Parathyroid adenoma (tissue), 2 donors: ENCODE measurements at regions not wholly inside any gene's neighbourhood (a gene's known extent, or its start where the extent isn't known, plus 50 kb on each side); places are given as distances from the start of the nearest gene placed in this dataset.
"Not testable (repeated sequence)": the region's sequence is repeated elsewhere in the genome, so short reads cannot be mapped to it uniquely, and the experiment has no call there.

Source experiments
- H2AFZ ChIP-seq: fragments of 300-600 bp; sonication (generic); one replicate; pipeline ENCODE4 v1.7.0; 2017; ENCODE audit warnings: antibody characterized with exemption, mild to moderate bottlenecking
- H3K27ac ChIP-seq: fragments of 300-600 bp; sonication (generic); one replicate; pipeline ENCODE4 v1.7.0; 2017
- H3K27me3 ChIP-seq: fragments of 300-600 bp; sonication (generic); one replicate; pipeline ENCODE4 v1.7.0; 2017; ENCODE audit warnings: low read length; ENCODE audit not compliant: control insufficient read depth, insufficient read depth
- H3K36me3 ChIP-seq: fragments of 300-600 bp; sonication (generic); one replicate; pipeline ENCODE4 v1.7.0; 2017; ENCODE audit warnings: low read length; ENCODE audit not compliant: control insufficient read depth, insufficient read depth
- H3K4me1 ChIP-seq: fragments of 300-600 bp; sonication (generic); one replicate; pipeline ENCODE4 v1.7.0; 2017; ENCODE audit warnings: control low read depth
- H3K4me2 ChIP-seq: fragments of 300-600 bp; sonication (generic); one replicate; pipeline ENCODE4 v1.7.0; 2017; ENCODE audit warnings: low read length
- H3K4me3 ChIP-seq: fragments of 300-600 bp; sonication (generic); one replicate; pipeline ENCODE4 v1.7.0; 2017; ENCODE audit warnings: low read depth, low read length
- H3K79me2 ChIP-seq: fragments of 300-600 bp; sonication (generic); one replicate; pipeline ENCODE4 v1.7.0; 2017; ENCODE audit warnings: control low read depth
- H3K9ac ChIP-seq: fragments of 300-600 bp; sonication (generic); one replicate; pipeline ENCODE4 v1.7.0; 2017; ENCODE audit warnings: mild to moderate bottlenecking
- H3K9me3 ChIP-seq: fragments of 300-600 bp; sonication (generic); one replicate; pipeline ENCODE4 v1.7.0; 2017; ENCODE audit warnings: low read length; ENCODE audit not compliant: control insufficient read depth
- TF ChIP-seq, protein P1 (sequence below): fragments of 300-600 bp; sonication (generic); IDR thresholded peaks from one replicate; pipeline ENCODE4 v1.7.0; 2017; ENCODE audit warnings: antibody characterized with exemption, mild to moderate bottlenecking
- donor health status: primary hyperparathyroidism.

DNA sequence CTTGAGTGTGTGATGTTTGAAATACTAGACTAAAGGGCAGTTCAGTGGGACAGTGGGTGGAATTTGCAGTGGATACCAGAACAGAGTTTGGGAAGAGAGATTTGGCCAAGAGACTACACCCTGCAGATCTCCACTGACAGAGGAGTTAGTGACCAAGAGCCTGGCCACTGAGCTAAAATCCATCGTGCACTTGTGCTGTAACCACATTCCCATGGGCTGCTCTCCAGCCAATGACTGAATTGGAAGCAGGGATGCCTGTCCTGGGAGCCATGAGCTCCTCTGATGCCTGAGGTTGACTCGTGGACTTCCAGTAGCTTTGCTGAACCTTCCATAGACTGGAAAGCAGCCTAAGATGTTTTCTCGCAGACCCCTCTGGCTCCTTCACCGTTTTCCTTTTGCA is 296.1 kb downstream of the TRIML1 start:
- H3K36me3 ChIP-seq, result no peaks in the 10 kb centered on the region
- no peak overlapping the region for H3K4me2 ChIP-seq
- TF ChIP-seq, protein P1, sequence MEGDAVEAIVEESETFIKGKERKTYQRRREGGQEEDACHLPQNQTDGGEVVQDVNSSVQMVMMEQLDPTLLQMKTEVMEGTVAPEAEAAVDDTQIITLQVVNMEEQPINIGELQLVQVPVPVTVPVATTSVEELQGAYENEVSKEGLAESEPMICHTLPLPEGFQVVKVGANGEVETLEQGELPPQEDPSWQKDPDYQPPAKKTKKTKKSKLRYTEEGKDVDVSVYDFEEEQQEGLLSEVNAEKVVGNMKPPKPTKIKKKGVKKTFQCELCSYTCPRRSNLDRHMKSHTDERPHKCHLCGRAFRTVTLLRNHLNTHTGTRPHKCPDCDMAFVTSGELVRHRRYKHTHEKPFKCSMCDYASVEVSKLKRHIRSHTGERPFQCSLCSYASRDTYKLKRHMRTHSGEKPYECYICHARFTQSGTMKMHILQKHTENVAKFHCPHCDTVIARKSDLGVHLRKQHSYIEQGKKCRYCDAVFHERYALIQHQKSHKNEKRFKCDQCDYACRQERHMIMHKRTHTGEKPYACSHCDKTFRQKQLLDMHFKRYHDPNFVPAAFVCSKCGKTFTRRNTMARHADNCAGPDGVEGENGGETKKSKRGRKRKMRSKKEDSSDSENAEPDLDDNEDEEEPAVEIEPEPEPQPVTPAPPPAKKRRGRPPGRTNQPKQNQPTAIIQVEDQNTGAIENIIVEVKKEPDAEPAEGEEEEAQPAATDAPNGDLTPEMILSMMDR, result no peak
- H3K27ac ChIP-seq, result no peak overlapping the region
- H3K4me1 ChIP-seq, result no peaks in the 10 kb centered on the region
- H3K9me3 ChIP-seq, result no peaks in the 10 kb centered on the region
- H3K9ac ChIP-seq, result no peak overlapping the region
- H3K27me3 ChIP-seq, result no peaks in the 10 kb centered on the region
- no peak overlapping the region for H3K4me3 ChIP-seq
- no peaks in the 10 kb centered on the region for H3K79me2 ChIP-seq
- no peak overlapping the region for H2AFZ ChIP-seq

DNA sequence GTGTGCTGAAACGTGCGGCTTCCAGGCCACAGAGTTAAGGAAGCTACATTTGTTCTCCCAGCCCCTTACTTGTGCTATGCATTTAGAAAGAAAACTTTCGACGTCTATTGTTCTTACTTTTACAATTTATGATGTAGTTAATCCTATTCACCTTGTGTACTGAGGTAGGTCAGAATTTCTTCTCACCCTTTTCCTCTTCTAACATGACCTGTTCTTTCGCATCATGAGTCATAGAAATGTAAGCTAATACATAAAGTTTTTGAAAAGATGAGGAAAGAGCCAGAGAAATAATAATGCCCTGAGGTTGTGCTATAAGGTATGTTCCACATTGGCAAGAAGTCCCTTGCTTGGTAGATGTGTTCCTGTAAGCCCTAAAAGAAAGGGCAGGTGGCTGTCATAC is 298.3 kb downstream of the TRIML1 start:
- Histone ChIP-seq H3K9ac (no peak overlapping the region), H3K79me2 (no peaks in the 10 kb centered on the region), H3K36me3 (no peaks in the 10 kb centered on the region), H3K4me1 (no peaks in the 10 kb centered on the region), H3K27ac (no peak overlapping the region), H3K4me3 (no peak overlapping the region), H3K4me2 (no peak overlapping the region), H2AFZ (no peak overlapping the region), H3K27me3 (no peaks in the 10 kb centered on the region), H3K9me3 (no peaks in the 10 kb centered on the region)
- TF ChIP-seq, protein P1, result no peak

DNA sequence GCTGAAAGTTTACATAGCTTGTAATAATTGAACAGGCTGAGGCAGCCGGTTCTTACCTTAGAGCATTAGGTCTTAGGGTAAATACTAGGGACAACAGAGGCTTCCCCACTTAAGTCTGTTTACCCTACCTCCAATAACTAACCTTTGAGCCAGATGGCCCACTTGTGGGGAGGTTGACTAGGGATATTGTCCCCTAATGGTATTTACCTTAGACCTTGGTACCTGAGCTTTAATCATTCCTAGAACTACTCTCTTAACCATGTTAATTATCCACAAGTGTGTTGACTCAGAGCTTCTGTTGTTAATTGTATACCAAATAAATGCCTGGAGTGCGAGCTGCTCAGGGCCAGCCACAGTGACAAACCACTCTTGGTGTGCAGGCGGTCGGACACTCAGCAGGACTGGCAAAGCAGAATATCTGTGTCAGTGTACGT is 299.2 kb downstream of the TRIML1 start:
- H3K79me2 ChIP-seq, H3K27me3 ChIP-seq, H3K27ac ChIP-seq, H3K4me2 ChIP-seq, H3K4me1 ChIP-seq, H3K36me3 ChIP-seq, H2AFZ ChIP-seq, H3K4me3 ChIP-seq, H3K9me3 ChIP-seq, H3K9ac ChIP-seq: not testable (repeated sequence)

DNA sequence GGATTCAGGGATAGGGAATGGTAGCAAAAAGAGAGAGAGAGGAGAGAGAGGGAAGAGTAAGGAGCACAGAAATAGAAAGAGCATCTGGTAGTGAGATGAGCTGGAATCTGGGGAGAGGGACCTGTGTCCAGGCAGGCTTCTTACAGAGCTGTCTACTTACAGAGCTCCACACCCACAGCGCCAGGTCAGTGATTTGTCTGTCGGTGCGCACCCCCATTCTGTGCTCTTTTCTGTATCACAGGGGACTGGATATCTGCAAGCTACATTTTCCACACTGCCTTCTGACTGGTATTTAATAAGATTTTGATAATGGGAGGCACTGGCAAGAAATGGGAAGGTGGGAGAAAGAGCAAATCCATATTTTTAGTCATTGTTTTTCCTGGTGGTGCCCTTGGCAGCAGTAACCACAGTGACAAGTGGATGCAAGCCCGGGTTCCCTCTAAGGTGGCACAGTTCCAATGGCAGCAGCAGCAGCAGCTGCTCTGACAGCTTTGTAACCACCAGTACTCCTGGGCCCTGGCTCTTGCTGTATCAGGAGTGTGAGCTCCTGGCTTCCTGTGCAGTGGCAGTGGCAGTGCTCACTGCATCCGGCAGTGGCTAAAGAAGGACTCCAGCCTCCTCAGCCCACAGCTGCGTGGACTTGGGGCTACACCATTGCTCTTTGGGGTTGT is 300.5 kb downstream of the TRIML1 start:
- no peak overlapping the region for H3K4me3 ChIP-seq
- TF ChIP-seq, protein P1, result no peak
- H3K27ac ChIP-seq, result no peak overlapping the region
- H3K27me3 ChIP-seq, result no peaks in the 10 kb centered on the region
- H3K4me1 ChIP-seq, result no peaks in the 10 kb centered on the region
- no peak overlapping the region for H2AFZ ChIP-seq
- no peaks in the 10 kb centered on the region for H3K79me2 ChIP-seq
- no peaks in the 10 kb centered on the region for H3K9me3 ChIP-seq
- no peak overlapping the region for H3K9ac ChIP-seq
- H3K36me3 ChIP-seq, result no peaks in the 10 kb centered on the region
- H3K4me2 ChIP-seq, result no peak overlapping the region

DNA sequence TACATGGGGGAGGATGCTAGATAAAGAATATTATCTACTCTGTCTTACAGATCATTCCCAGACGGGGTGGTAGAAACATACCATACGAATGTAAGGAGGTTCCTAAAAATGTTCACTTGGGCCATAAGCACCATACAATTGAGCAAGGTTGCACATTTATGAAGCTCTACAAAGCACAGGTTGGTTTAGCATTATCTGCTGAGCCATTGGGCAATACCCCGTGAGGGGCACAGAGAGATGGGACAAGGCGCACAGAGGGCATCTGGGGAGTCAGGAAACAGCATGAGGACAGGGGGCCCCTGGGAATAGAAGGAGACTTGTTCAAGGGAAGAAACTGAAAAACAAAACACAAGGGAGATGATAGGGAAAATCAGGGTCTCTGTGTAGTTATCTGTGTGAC is 305.3 kb downstream of the TRIML1 start:
- no peaks in the 10 kb centered on the region for H3K4me1 ChIP-seq
- H2AFZ ChIP-seq, result no peak overlapping the region
- H3K4me3 ChIP-seq, result no peak overlapping the region
- no peaks in the 10 kb centered on the region for H3K27me3 ChIP-seq
- TF ChIP-seq, protein P1, result no peak
- no peaks in the 10 kb centered on the region for H3K36me3 ChIP-seq
- no peak overlapping the region for H3K4me2 ChIP-seq
- no peaks in the 10 kb centered on the region for H3K79me2 ChIP-seq
- H3K27ac ChIP-seq, result no peak overlapping the region
- no peak overlapping the region for H3K9ac ChIP-seq
- no peaks in the 10 kb centered on the region for H3K9me3 ChIP-seq

DNA sequence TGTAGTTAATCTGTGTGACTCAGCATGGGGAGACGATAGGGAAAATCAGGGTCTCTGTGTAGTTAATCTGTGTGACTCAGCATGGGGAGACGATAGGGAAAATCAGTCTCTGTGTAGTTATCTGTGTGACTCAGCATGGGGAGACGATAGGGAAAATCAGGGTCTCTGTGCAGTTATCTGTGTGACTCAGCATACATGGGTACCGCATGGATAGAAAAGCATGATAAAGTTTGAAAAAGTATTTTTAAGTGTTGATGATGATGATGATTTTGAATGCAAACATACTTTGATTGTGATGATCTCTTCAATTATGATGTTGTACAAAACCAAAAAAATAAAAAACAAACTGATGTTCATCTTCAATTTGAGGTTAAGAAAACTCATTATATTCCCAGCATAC is 309.8 kb downstream of the TRIML1 start:
- H3K27ac ChIP-seq, H3K27me3 ChIP-seq, H3K4me3 ChIP-seq, H3K4me2 ChIP-seq, H3K9me3 ChIP-seq, H3K4me1 ChIP-seq, H3K36me3 ChIP-seq, H3K9ac ChIP-seq, H3K79me2 ChIP-seq, H2AFZ ChIP-seq: not testable (repeated sequence)
